H9 (cell line): ENCODE measurements at regions not wholly inside any gene's neighbourhood (a gene's known extent, or its start where the extent isn't known, plus 50 kb on each side); places are given as distances from the start of the nearest gene placed in this dataset.

Source experiments
- DNase-seq: peaks from one replicate; pipeline ENCODE4 v3.0.0-alpha.2; 2017
- H2AFZ ChIP-seq: one replicate; pipeline ENCODE4 v1.6.1; 2013; ENCODE audit warnings: mild to moderate bottlenecking, low read length, control low read depth, moderate library complexity
- H2AK5ac ChIP-seq: 2 replicates; pipeline ENCODE4 v1.6.1; 2013; ENCODE audit warnings: low read length, control low read depth, mixed read lengths; ENCODE audit not compliant: insufficient read length
- H2BK120ac ChIP-seq: one replicate; pipeline ENCODE4 v1.6.1; 2013; ENCODE audit warnings: low read depth, mild to moderate bottlenecking, low read length, control low read depth, inconsistent platforms; ENCODE audit not compliant: poor library complexity, severe bottlenecking
- H2BK12ac ChIP-seq: 2 replicates; pipeline ENCODE4 v1.6.1; 2013; ENCODE audit warnings: low read length, control low read depth, mixed read lengths, low read depth; ENCODE audit not compliant: insufficient read length
- H2BK15ac ChIP-seq: 2 replicates; pipeline ENCODE4 v1.6.1; 2013; ENCODE audit warnings: low read depth, low read length, control low read depth
- H2BK20ac ChIP-seq: one replicate; pipeline ENCODE4 v1.6.1; 2013; ENCODE audit warnings: low read depth, mild to moderate bottlenecking, low read length, control low read depth, inconsistent platforms; ENCODE audit not compliant: poor library complexity, severe bottlenecking
- H2BK5ac ChIP-seq: 2 replicates; pipeline ENCODE4 v1.6.1; 2013; ENCODE audit warnings: low read length, control low read depth, mixed read lengths; ENCODE audit not compliant: insufficient read length
- H3K14ac ChIP-seq: 2 replicates; pipeline ENCODE4 v1.6.1; 2013; ENCODE audit warnings: low read length, control low read depth; ENCODE audit not compliant: insufficient read depth
- H3K18ac ChIP-seq: 2 replicates; pipeline ENCODE4 v1.6.1; 2013; ENCODE audit warnings: low read depth, mild to moderate bottlenecking, mixed read lengths, low read length, control low read depth; ENCODE audit not compliant: insufficient read length
- H3K23ac ChIP-seq: 2 replicates; pipeline ENCODE4 v1.6.1; 2013; ENCODE audit warnings: low read length, control low read depth, mixed read lengths, low read depth; ENCODE audit not compliant: insufficient read length
- H3K23me2 ChIP-seq: 2 replicates; pipeline ENCODE4 v1.6.1; 2013; ENCODE audit warnings: low read depth, mild to moderate bottlenecking, mixed read lengths, low read length, control low read depth; ENCODE audit not compliant: insufficient read length, poor library complexity, severe bottlenecking
- H3K27ac ChIP-seq: 2 replicates; pipeline ENCODE4 v1.5.1; 2013; ENCODE audit warnings: low read length, control low read depth, mixed read lengths, low read depth; ENCODE audit not compliant: insufficient read length
- H3K27me3 ChIP-seq: 2 replicates; pipeline ENCODE4 v1.6.1; 2013; ENCODE audit warnings: low read length, control low read depth, inconsistent platforms; ENCODE audit not compliant: insufficient read depth
- H3K4ac ChIP-seq: 2 replicates; pipeline ENCODE4 v1.6.1; 2013; ENCODE audit warnings: low read depth, mild to moderate bottlenecking, control low read depth, inconsistent platforms, low read length, moderate library complexity
- H3K4me1 ChIP-seq: 2 replicates; pipeline ENCODE4 v1.6.1; 2013; ENCODE audit warnings: low read length, control low read depth, inconsistent platforms; ENCODE audit not compliant: insufficient read depth
- H3K4me2 ChIP-seq: 2 replicates; pipeline ENCODE4 v1.6.1; 2013; ENCODE audit warnings: low read length, control low read depth, mixed read lengths; ENCODE audit not compliant: insufficient read length, insufficient read depth
- H3K56ac ChIP-seq: 2 replicates; pipeline ENCODE4 v1.6.1; 2013; ENCODE audit warnings: low read depth, mild to moderate bottlenecking, mixed read lengths, low read length, control low read depth; ENCODE audit not compliant: insufficient read length
- H3K79me1 ChIP-seq: 2 replicates; pipeline ENCODE4 v1.6.1; 2013; ENCODE audit warnings: low read depth, mild to moderate bottlenecking, moderate library complexity, low read length, control low read depth, inconsistent platforms; ENCODE audit not compliant: insufficient read depth, poor library complexity, severe bottlenecking
- H3K79me2 ChIP-seq: 2 replicates; pipeline ENCODE4 v1.6.1; 2013; ENCODE audit warnings: low read length, control low read depth, inconsistent platforms; ENCODE audit not compliant: insufficient read depth
- H3K9ac ChIP-seq: 2 replicates; pipeline ENCODE4 v1.6.1; 2013; ENCODE audit warnings: low read length, control low read depth, mixed read lengths; ENCODE audit not compliant: insufficient read length; ENCODE audit errors: extremely low read depth
- H3K9me3 ChIP-seq: one replicate; pipeline ENCODE4 v1.6.1; 2013; ENCODE audit warnings: low read depth, low read length, inconsistent platforms; ENCODE audit not compliant: control insufficient read depth
- H3T11ph ChIP-seq: one replicate; pipeline ENCODE4 v1.6.1; 2013; ENCODE audit warnings: mild to moderate bottlenecking, low read length, control low read depth, inconsistent platforms
- H4K20me1 ChIP-seq: one replicate; pipeline ENCODE4 v1.6.1; 2013; ENCODE audit not compliant: control insufficient read depth, insufficient read length, insufficient read depth
- H4K5ac ChIP-seq: 2 replicates; pipeline ENCODE4 v1.6.1; 2013; ENCODE audit warnings: low read depth, mild to moderate bottlenecking, mixed read lengths, low read length, control low read depth; ENCODE audit not compliant: insufficient read length
- H4K8ac ChIP-seq: replicated peaks from 2 replicates; pipeline ENCODE4 v1.6.1; 2013; ENCODE audit warnings: low read length, control low read depth, mixed read lengths, low read depth; ENCODE audit not compliant: insufficient read length
- H4K91ac ChIP-seq: 2 replicates; pipeline ENCODE4 v1.6.1; 2013; ENCODE audit warnings: low read depth, mild to moderate bottlenecking, moderate library complexity, mixed read lengths, low read length, control low read depth; ENCODE audit not compliant: insufficient read length
- H3K27ac Mint-ChIP-seq, 3 experiments: 2 replicates in 2 of 3; 3 replicates in 1 of 3; pipeline ENCODE4 v1.8.0; 2020 to 2021; ENCODE audit warnings: mixed read lengths in 3 of 3, mild to moderate bottlenecking in 1 of 3, moderate library complexity in 1 of 3
- H3K27me3 Mint-ChIP-seq: 2 replicates; pipeline ENCODE4 v1.8.0; 2021; ENCODE audit warnings: low read depth, mild to moderate bottlenecking, moderate library complexity, mixed read lengths
- H3K36me3 Mint-ChIP-seq, 3 experiments: 2 replicates in 2 of 3; 3 replicates in 1 of 3; pipeline ENCODE4 v1.8.0; 2020 to 2021; ENCODE audit warnings: low read depth in 3 of 3, mixed read lengths in 3 of 3; ENCODE audit not compliant: insufficient read depth in 1 of 3
- H3K4me1 Mint-ChIP-seq, 2 experiments: 2 replicates each; pipeline ENCODE4 v1.8.0; 2020; ENCODE audit warnings: mixed read lengths in 2 of 2
- H3K4me3 Mint-ChIP-seq, 2 experiments: 2 replicates in 1 of 2; 3 replicates in 1 of 2; pipeline ENCODE4 v1.8.0; 2020 to 2021; ENCODE audit warnings: mild to moderate bottlenecking in 2 of 2, mixed read lengths in 2 of 2, moderate library complexity in 1 of 2
- H3K9me3 Mint-ChIP-seq, 2 experiments: 2 replicates in 1 of 2; 3 replicates in 1 of 2; pipeline ENCODE4 v1.8.0; 2020; ENCODE audit warnings: mild to moderate bottlenecking in 2 of 2, mixed read lengths in 2 of 2, moderate library complexity in 1 of 2
- CTCF ChIP-seq: fragments of 200-600 bp; sonication (generic); conservative IDR thresholded peaks from 3 replicates; pipeline ENCODE4 v1.8.0; 2021; ENCODE audit warnings: antibody characterized with exemption, mild to moderate bottlenecking
- WGBS: extraction: QIAGEN DNeasy Blood & Tissue Kit; methylation state at CpG from one replicate; pipeline ENCODE4 v1.1.7; 2013; ENCODE audit warnings: missing lambda C conversion rate, low lambda C conversion rate, mixed read lengths; ENCODE audit not compliant: insufficient read length; ENCODE audit errors: extremely low coverage; 5-methylcytosine and 5-hydroxymethylcytosine counted together

GRCh38 chr4:36884151-36884550, 360.4 kb upstream of the NWD2 start:
- Histone ChIP-seq H3K23ac (no peak overlapping the region), H3T11ph (no peak overlapping the region), H2BK12ac (no peak overlapping the region), H4K20me1 (no peaks in the 10 kb centered on the region), H3K79me1 (no peaks in the 10 kb centered on the region), H3K9me3 (no peaks in the 10 kb centered on the region), H4K91ac (no peak overlapping the region), H2BK120ac (no peak overlapping the region), H3K9ac (no peak overlapping the region), H2AFZ (no peak overlapping the region), H2AK5ac (no peak overlapping the region), H2BK20ac (no peak overlapping the region), H3K4ac (no peak overlapping the region), H3K4me1 (no peaks in the 10 kb centered on the region), H3K14ac (no peak overlapping the region), H2BK5ac (no peak overlapping the region), H3K79me2 (no peaks in the 10 kb centered on the region), H2BK15ac (no peak overlapping the region), H3K27me3 (no peaks in the 10 kb centered on the region), H3K23me2 (no peaks in the 10 kb centered on the region), H3K27ac (no peak overlapping the region), H4K5ac (no peak overlapping the region), H3K18ac (no peak overlapping the region), H3K56ac (no peak overlapping the region), H3K4me2 (no peak overlapping the region), H4K8ac (no peak overlapping the region)
- no peak overlapping the region for H3K27ac Mint-ChIP-seq
- no peaks in the 10 kb centered on the region; the same call in 1 of the 2 replicates for H3K27me3 Mint-ChIP-seq
- no peak for DNase-seq
- no peak for TF ChIP-seq CTCF
- no peaks in the 10 kb centered on the region for H3K4me1 Mint-ChIP-seq
- peaks cover 3 to 8% of the 10 kb centered on the region in 2 experiments; a peak in 1 of 5 replicates for H3K9me3 Mint-ChIP-seq
- 0 out of 7 replicates have a peak, but pooled peaks cover 0 to 4% (median 0%) of the 10 kb centered on the region in 3 experiments for H3K36me3 Mint-ChIP-seq
- no peak overlapping the region for H3K4me3 Mint-ChIP-seq
- no CpG with 5 or more reads among the region's 3 CpGs for WGBS
